Activated T-cell treated with anti-CD3 and anti-CD28 coated beads, Interleukin-2, amount 50 U/mL, for 48 hours (primary cell): ENCODE measurements at regions not wholly inside any gene's neighbourhood (a gene's known extent, or its start where the extent isn't known, plus 50 kb on each side); places are given as distances from the start of the nearest gene placed in this dataset.

ENCODE experiments used
- DNase-seq, 2 experiments: peaks; one replicate each; pipeline ENCODE4 v3.0.0-alpha.2; 2020

DNA sequence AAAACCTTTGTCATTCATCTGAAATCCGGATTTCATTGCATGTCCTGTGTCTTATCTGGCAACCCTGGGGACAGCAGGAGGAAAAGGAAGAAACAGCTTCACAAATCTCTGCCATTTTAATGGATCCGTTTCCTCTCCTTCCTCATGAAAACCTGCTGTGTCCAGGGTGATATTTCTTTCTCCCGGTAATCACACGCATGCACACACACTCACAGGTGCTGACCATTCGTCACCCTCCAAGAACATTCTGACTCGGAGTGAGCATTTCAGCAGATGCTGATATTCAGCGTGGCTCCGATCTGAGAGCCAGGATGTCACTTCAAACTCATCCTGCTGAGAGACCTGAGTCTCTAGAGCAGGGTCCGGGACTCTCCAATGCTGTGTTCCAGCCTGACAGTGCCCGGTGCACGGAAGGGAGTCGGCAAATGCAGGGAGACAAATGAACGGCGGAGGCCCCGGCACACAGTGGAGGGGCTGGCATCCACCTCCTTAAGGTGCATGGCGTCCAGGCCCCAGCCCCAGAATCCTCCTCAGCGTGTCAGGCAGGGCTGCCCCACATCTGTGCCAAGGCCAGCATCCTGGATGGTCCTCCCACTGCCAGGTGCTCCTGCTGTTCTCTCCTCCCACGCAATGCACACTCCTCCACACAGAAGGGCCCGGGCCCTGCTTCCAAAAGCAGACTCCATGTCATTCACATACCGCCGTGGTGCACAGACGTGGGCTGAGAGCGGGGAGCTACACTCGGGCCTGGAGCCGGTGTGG lies 70.7 kb downstream of the RBFOX3 start:
- no peak for DNase-seq

DNA sequence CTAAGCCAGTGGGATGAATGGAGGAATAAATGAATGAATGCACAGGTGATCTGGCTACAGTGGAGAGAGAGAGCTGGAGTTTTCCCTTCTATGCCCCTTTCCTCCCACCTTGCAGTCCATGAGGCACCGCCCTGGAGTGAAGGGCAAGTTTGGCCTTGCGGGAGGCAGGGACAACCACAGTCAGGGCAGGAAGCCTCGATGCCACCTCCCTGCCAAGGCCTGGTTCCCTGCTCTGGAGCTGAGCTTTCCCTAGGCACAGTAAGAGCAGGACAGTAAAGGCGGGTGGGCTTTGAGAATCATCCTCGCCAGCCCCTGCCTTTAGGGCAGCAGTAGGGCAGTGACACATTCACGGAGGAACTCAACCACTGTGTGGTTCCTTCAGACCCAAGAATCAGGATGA lies 72.6 kb downstream of the RBFOX3 start:
- no peak for DNase-seq

DNA sequence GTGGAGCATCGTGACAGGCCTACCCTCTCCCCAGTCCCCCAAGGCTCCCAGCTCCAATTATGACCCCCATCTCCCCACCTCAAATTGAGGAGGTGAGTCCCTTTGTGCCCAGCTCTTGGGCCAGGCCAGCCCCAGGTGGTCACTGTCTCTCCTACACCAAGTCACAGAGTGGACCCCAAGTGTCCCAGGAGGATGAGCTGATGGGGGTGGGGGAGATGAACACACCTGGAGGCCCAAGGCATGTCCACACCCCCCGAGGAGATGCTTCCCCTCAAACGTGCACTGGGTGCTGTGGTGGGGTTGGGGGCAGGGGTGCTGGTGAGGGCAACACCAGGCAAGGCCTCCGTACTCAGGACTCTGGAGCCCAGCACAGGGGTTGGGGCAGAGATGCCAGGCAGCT lies 73.2 kb downstream of the RBFOX3 start:
- DNase-seq: no peak

DNA sequence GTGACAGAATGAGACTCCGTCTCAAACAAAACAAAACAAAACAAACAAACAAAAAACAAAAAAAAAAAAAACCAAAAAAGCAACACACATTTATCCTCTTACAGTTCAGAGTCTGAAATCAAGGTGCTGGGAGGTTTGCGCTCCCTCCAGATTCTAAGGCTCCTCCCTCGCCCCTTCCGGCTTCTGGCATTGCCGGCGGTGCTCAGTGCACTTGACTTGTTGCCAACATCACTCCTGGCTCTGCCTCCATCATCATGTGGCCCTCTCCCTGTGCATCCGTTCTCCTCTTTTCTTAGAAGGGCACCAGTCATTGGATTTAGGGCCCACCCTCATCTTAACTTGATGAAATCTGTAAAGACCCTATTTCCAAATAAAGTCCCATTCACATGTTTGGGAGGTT lies 73.8 kb downstream of the RBFOX3 start:
- no peak for DNase-seq

DNA sequence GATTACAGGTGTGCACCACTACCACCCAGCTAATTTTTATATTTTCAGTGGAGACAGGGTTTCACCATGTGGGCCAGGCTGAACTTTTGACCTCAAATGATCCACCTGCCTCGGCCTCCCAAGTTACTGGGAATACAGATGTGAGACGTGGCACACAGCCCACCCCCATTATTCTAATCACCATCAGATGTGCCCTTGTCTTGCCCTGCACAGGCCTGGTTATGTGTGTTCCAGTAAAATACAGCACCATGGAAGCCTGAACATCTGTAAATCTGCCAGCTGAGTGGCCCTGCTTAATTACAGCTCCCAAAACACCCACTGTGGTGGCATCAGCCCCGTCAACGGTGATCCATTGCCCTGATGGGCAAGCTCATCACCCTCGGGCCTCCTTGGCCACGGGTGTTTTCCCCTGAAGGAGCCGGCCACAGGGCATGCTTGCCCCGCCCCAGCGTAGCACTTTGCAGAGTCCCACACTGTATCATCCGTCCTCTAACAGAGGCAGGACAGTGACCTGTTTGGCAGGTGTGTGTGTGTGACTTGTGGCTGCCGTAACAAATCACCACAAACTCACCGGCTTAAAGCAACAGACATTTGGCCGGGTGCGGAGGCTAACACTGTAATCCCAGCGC lies 74.5 kb downstream of the RBFOX3 start:
- no peak for DNase-seq

DNA sequence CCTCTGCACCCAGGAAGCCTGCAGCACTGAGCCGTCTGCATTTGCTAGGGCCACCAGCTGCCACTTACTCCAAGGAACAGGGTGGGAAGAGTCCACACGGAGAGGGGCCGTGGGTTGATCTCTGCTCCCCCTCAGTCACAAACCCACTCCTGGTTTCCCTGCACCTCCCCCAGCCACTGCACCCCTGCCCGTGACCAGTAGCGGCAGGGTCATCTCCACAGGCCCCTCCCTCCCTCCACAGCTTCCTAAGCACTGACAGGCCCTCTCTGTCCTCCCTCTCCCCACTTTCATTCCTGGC lies 75.2 kb downstream of the RBFOX3 start:
- no peak for DNase-seq

DNA sequence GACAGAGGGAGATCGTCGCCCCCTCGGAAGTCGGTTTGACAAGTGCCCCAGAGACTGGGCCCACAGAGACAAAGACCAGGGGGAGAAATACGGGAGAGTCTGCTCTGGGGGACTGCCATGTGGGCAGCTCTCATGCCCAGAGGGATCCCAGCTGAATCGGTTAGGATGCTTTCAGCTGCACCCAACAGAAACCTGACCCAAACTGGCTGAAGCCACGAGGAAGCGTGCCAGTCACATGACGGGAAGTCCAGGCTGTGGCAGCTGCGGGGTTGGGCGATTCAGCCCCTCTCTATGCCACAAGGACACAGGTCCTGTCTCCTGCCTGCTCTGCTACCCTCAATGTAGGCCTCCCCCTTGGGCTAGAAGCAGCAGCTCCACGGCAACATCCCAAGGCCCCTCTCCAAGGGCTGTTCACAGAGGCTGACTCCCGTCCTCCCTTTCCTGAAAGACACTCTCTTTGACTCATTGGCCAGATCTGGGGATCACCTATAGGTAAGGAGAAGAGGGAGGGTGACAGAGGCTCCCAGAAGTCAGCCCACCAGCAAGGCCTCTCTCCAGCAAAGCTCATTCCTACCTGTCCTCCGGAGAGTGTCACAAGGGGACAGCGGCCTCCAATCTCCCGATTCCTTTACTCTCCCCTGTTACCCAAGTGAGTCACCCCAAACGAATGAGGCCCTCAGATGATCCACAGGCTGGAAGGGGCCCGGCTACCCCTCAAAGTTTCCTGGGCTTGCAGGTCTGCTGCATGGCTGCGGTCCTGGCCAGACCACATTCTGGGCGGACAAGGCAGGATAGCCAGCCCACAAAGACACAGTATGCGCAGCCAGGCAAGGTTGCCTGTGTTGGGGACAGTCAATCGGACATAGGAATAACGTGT lies 75.8 kb downstream of the RBFOX3 start:
- DNase-seq: no peak

DNA sequence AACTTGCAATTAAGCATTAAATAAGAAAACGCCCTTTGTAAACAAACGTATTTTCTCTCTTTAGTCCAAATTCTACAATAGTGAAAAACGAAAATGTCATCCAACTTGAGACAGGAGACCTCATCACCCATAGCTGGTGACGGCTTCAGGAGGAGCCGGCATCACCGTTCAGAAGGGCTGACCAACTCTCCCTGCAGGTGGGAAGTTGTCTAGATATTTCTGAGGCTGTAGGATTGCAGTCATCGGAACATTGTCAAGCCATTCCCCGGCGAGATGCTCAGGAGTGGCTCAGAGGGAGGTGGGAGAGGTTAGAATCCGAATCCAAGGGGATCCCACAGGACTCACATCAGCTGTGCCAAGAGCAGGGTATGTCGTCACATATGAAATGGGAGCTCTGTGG lies 76.7 kb downstream of the RBFOX3 start:
- DNase-seq: no peak

DNA sequence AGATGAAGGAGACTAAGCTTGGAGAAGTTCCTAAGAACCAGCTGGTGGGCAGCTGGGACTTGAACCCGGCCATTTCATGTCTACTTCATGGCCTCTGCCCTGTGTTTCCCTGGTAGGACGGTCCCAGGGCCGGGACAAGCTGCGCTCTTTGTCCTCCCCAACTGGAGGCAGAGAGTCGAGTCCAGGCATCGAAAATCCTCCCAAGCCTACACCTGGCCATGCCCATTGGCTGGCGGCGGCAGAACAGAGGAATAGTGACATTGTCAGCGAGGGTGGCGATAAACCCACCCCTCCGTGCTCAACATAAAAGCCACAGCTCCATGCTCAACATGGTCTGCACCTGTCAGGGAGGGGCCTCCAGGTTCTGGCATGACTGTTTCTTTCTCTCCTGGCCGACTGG lies 77.7 kb downstream of the RBFOX3 start:
- no peak for DNase-seq

DNA sequence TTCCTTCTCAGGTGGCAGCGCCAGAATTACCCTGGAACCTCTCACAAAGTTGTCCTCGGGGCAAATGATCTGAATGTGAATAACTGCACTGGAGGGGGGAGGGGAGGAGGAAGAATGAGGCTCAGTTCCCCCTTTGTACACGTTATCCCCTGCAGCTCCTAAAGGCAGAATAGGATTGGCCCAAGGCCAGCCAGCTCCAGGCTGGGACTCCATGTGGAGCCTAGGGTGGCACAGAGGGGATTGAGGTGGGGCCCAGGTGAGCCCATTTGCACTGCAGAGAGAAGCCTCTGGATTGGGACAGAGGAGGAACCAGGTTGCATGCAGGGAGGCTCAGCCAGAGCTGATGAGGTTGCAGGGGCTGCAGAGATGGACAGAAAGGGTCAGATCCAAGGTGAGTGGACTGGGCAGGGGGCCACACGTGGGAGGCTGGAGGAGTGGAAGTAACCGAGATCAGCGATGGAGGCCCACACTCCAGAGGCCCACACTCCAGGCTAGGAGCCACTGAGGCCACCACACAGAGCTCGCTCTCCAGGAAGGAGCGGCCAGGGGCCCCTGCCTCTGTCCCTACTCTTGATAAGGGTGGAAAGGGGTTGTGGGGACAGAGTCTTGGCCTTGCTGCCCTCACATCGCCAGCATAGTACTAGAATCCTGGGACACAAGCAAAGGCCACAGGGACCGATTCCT lies 78.6 kb downstream of the RBFOX3 start:
- no peak for DNase-seq

DNA sequence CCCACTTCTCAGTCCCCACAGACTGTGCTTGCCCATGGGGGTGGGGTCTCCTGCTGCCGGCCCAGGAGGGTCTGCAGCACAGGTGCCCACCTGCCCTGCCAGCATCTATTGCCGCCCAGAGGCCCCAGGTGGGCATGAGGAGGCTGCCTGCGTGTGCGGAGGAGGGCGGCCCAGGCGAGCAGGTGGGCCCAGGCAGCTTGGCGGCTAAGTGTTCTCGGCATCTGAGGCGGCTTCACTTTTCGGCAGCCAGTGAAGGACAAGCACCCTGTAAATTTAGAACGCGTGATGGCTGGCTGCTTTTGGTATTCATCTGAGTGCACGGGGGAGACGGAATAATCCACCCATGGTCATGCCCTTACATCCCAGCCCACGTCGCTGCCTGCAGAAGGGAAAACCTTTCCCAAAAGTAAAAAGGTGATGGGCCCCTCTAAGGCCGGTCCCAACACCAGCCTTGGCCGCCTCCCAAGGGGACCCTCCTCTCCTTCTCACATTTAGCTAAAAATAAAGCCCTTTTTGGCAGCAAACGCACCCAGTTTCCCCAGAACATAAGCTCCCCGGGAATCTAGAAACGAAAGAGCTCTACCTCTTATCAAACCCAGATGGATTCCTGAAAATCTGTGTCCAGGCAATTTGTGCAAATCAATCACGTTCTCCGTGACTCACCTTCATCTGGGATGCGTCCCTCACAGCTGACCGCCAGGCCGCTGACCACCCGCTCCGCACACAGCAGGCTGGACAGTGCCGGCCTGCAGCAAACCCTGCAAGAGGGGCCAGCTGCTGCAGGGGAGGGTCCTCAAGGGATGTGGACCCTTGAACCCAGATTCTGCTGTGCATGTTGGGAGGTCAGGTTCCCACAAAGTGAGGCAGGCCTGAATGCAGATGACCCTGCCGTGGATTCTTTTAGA lies 79.4 kb downstream of the RBFOX3 start:
- no peak for DNase-seq

DNA sequence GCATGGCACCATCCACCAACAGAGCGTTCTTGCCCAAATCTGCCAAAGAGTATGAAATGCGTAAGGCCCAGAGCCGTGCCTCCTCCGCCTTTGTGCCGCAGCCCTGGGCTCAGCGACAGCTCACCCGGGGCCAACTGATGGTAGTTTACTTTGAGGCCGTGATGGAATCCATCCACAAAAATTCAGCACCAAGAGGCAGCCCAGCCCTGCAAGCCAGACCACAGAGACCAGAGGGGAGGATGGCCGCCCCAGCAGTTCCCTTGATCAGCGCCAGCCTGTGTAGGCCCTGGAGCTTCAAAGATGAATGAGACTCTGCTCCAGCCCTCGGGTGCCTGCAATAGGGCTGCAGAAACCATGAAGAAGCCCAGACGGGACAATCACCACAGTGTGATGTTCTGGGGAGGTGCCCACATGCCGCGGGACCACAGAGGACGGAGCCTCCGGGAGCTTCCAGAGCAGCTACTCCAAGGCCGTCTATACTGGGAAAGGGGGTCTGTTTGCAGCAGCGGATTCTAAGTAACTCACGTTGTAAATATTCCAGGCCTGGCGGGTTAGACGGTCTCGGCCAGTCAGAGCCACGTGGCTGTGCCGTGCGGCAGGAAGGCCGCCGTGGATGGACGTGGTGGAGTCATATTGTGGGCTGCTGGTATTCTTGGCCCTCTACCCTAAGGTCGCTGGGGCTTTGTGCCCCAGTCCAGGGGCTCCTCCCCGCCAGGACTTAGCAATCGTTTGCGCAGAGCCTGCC lies 80.3 kb downstream of the RBFOX3 start:
- DNase-seq: no peak

DNA sequence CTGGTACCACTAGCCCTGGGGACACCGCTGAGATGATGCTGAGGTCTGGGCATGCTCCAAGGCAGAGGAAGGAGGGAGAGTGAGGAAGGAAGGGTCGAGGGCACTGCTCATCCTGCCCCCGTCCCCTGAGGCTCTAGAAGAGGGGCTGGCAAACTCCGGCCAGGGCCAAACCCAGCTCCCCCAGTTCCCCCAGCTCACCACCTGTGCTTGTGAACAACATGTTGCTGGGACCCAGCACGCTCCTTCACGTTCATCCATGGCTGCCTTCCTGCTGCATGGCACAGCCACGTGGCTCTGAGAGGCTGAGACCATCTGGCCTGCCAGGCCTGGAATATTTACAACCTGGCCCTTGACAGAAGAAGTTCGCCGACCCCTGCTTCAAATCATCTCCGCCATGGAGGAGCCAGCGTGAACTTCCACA lies 81.2 kb downstream of the RBFOX3 start:
- DNase-seq: no peak

DNA sequence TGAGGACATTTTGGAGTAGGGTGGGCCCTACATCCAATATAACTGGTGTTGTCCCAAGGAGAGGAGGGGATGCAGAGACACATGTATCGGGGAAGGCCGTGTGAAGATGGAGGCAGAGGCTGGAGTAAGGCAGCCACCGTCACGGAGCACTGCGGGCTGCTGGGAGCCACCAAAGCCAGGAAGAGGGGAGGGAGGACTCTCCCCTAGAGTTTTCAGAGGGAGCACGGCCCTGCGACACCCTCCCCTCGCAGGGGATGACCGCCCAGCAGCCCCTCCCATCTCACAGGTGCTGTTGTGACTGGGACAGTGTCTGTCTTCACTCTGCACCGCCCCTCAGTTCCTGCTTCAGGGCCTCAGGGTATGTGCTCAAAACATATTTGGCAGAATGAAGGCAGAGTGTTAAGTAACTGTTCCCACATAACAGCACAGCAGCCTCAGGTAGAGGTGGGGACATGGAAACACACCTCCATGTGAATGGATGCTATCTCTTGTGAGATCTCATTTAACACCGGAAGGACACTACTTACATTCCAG lies 82.2 kb downstream of the RBFOX3 start:
- DNase-seq: no peak

DNA sequence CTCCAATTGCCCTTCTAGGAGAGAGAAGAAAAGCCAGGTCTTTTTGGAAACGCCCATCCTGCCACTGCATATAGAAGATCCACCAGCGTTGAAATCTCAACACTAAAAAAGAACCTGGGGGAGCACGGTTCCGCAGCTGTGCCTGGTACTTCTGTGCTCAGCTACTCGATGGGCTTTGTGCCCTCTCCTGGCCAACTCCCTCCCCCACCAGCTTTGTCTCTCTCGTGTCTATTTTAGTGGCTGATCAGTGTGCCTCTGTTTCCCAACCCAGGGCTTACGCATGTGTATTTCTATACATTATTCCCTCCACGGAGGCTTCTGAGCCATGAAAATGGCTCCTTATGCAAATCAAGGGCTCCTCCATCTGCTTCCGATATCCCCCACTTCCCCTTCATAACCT lies 83.5 kb downstream of the RBFOX3 start:
- no peak for DNase-seq

DNA sequence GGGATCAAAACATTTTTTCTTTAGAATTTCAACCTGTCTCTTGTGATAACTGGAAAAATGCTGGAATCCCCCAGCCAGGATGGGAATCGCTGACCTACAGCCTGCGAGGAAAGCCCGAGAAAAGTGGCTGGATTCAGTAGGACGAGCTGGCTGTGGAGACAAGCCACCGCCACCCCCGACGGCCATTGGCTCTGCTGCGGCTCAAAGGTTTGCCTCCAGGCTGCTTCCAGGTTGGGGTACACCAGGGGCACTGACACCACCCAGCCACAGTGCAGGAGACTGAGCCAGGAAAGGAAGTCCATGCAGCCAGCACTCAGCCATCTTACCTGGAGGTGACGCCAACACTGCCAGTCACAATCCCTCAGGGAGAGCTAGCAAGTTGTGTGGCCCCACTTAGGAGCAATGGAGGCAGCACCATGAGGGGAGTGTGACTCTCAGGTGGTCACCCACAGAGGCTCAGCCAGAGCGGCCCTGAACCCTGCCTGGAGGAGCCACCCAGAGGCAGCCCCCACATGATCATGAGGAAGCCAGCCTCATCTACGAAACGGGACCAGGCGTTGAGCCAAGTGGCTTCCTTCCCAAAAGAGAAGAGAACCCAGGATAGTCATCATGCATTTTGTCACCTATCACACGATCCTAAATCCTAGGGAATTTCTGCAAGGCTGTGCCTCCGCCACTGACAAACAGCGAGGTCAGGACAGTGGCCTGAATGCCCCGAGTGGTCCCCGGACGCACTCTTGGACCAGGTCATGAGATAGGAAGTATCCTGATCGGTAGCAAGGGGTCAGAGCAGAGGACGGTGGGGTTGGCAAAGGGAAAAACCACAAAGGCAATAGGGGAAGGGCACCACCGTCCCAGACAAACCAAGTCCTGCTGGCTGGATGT lies 84.8 kb downstream of the RBFOX3 start:
- no peak for DNase-seq

DNA sequence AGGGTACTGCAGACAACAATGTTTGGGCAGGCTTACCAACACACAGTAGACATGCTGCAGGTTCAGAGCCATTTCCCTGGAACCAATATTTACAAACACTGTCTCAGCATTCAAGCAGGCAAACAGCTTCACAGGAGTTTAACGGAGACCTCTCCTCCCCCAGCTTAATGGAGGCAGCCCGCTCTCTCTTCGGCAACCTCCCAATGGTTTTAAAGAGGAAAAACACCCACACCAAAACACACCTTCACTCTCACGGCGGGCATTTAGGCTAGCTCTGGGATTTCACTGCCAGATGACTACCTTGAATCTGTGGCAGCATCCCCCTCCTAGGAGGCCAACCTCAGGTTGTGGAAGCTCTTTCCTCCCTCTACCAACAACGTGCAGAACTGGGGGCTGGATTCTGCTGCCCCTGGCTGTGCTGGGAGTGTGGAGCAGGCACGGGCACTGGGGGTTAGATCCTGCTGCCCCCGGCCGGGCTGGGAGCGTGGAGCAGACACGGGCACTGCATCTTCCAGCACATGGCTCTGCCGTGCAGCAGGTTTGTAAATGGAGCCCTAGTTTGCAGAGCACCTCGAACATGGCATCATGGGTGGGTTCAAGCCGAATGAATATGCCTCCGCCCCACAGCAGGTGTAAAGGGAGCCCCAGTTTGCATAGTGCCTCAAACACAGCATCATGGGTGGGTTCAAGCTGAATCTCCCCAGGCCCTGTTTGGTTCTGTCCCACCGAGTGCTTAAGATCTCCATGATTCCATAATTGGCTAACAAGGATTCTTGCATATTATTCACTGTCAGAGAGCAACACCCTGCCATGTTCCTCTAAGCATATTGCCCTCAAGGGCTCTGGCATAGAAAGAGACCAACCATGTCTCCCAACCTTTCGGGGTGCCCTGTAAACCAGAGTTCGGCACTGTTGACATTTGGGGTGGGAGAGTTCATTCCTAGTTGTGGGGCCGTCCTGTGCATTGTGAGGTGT lies 86.4 kb downstream of the RBFOX3 start:
- DNase-seq: no peak

DNA sequence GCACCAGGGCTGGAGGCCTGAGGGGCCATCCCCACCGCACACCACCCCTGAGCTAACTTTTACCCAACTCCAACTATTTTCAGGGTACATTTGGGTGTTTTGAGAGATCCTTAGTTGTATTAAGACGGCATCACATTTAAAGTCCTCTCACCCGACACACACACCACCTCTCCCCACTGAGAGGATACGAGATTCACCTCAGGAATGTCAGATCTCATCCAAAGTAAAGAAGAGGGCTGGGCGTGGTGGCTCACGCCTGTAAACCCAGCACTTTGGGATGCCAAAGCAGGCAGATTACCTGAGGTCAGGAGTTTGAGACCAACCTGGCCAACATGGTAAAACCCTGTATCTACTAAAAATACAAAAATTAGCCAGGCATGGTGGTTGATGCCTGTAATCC lies 88.4 kb downstream of the RBFOX3 start:
- DNase-seq: no peak

DNA sequence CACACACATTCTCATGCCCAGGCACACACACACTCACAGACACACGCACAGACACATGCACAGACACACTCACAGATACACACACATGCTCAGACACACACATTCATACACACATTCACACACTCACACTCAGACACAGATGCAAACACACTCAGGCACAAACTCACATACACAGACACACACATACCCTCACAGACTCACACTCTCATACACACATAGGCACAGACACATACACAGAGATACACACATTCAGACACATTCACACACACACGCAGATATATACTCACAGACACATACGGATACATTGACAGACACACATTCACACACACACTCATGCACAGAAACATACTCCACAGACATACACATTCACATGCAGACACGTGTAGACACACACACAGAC lies 89.6 kb downstream of the RBFOX3 start:
- DNase-seq: no peak
